GM19099 (cell line): ENCODE measurements at regions not wholly inside any gene's neighbourhood (a gene's known extent, or its start where the extent isn't known, plus 50 kb on each side); places are given as distances from the start of the nearest gene placed in this dataset.

ENCODE experiments used
- POLR2A ChIP-seq: IDR thresholded peaks from 3 replicates; pipeline ENCODE4 v1.6.1; 2011; ENCODE audit warnings: low read depth; ENCODE audit not compliant: insufficient read length; ENCODE audit errors: extremely low read depth

- TF ChIP-seq POLR2A = no peak
Measured at GRCh38 chrX:39728852-39729598, 368.7 kb downstream of the BCOR start.

- no peak for TF ChIP-seq POLR2A
Measured at GRCh38 chrX:39729981-39730661, 367.6 kb downstream of the BCOR start.

- no peak for TF ChIP-seq POLR2A
Measured at GRCh38 chrX:39730662-39731329, 367.0 kb downstream of the BCOR start.

- TF ChIP-seq POLR2A = no peak
Measured at GRCh38 chrX:39731330-39731667, 366.5 kb downstream of the BCOR start.

- no peak for TF ChIP-seq POLR2A
Measured at GRCh38 chrX:39731735-39732134, 366.0 kb downstream of the BCOR start.

GRCh38 chrX:39733745-39734144 lies 364.0 kb downstream of the BCOR start:
- no peak for TF ChIP-seq POLR2A

- TF ChIP-seq POLR2A = no peak
Measured at GRCh38 chrX:39734174-39734776, 363.5 kb downstream of the BCOR start.

- TF ChIP-seq POLR2A = no peak
Measured at GRCh38 chrX:39736216-39737211, 361.2 kb downstream of the BCOR start.

GRCh38 chrX:39739585-39739984 lies 358.2 kb downstream of the BCOR start:
- no peak for TF ChIP-seq POLR2A

- no peak for TF ChIP-seq POLR2A
Measured at GRCh38 chrX:39740078-39740477, 357.7 kb downstream of the BCOR start.

GRCh38 chrX:39741904-39742303 lies 355.9 kb downstream of the BCOR start:
- no peak for TF ChIP-seq POLR2A

GRCh38 chrX:39745818-39746217 lies 351.9 kb downstream of the BCOR start:
- TF ChIP-seq POLR2A = no peak

GRCh38 chrX:39749135-39749534 lies 348.6 kb downstream of the BCOR start:
- TF ChIP-seq POLR2A = no peak

- TF ChIP-seq POLR2A = no peak
Measured at GRCh38 chrX:39749728-39750127, 348.0 kb downstream of the BCOR start.
